ENCODE measurements at regions not wholly inside any gene's neighbourhood (a gene's known extent, or its start where the extent isn't known, plus 50 kb on each side); places are given as distances from the start of the nearest gene placed in this dataset.

DNA sequence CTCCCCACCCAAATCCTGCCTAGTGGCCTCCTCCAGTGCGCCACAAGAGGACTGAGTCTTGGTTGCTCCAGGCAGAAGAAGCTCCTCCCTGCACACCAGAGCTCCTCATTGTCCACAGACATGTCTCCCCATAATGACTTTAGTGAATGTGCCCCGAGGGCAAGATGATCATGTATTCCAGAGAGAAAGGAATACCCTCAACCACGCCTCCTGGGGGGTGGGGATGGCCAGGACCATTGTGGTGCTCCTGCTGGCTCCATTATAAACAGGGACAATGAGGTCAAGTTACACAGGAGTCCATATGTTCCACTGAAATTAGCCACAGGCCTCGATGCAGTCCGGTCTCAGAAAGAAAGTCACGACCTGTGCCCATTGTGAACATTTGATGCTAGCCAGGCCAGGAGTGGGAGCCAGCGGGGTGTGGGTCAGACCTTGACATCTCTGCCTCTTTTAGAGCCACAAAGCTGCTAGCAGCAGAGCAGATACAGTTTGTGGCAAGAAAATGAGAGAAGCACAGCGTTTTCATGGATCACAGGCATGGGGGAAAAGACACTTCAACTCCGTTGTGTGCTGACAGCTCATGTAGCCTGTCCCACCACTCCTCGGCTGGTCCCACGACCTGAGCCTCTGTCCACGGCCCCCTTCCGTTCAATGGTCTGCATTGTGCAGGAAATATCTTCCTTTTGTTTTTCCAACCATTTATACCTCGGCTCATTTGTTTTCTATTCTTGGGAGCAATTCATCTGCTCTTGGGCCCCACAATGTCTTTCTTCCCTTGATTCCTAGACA is 70.7 kb upstream of the FZD7 start:
- DNase-seq (ENCODE audit: insufficient read length, low spot score) (no peak), FAIRE-seq (no peak)
- no peak for TF ChIP-seq POLR2A (IDR thresholded peaks at IDR 0.05; ENCODE audit: low read depth, low read length)

DNA sequence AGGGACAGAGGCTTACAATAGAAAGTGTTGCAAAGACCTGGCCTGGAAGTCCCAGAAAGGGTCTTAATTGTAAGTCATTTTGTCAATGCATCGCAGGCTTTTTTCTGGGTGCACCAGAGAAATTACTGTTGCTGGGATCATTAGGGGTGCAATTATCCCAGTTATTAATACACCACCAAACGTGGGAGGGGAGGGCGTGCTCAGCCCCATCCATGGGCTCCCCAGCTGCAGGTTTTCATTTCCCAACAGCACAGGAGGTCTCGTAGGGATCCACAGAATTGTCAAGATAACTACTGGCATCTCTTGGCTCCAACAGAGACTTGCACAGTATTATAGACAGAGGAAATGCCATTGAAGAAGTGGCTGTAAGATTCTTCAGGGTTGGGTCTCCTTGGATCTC is 69.6 kb upstream of the FZD7 start:
- FAIRE-seq (no peak), DNase-seq (ENCODE audit: insufficient read length, low spot score) (no peak)
- no peak for TF ChIP-seq POLR2A (IDR thresholded peaks at IDR 0.05; ENCODE audit: low read depth, low read length)

DNA sequence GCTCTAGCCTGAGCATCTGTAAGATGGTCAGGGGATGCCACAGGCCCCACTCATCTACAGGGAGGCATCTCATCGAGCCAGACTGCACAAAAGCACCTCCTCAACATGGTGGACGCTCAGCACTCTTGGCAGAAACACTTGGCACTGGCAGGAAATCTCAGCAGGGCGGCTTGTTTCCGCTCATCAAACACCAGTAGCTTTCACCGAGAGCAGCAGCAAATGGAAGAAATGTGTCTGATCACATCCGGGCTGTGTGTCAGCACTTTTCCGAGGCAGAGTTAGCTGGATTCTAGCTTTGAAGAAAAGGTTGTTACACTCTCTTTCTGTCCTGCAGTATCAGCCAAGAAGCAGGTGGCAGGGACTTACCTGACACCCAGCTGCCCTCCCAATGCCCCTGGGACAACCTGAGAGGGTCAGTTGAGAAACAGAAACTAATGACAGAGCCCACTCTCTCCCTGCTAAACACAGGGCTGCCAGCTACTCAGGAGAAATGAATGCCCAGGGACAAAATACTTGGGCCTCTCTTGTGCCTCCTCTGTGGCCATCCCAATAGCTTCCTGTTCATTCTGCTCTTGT is 68.9 kb upstream of the FZD7 start:
- no peak for TF ChIP-seq POLR2A (IDR thresholded peaks at IDR 0.05; ENCODE audit: low read depth, low read length)
- FAIRE-seq (no peak), DNase-seq (ENCODE audit: insufficient read length, low spot score) (no peak)

DNA sequence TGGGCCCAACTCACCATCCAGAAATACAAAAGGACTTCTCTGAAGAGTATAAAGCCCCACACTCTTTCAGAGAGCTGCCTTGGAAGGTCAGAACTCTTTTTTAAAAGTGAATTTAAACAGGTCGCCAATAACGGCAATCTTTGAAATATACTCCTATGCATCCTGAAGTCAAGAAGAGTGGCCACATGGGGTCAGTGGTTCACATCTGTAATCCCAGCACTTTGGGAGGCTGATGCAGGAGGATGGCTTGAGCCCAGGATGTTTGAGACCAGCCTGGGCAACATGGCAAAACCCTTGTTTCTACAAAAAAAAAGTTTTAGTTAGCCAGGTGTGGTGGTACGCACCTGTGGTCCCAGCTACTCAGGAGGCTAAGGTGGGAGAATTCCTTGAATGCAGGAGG is 68.1 kb upstream of the FZD7 start:
- DNase-seq (ENCODE audit: insufficient read length, low spot score) = no peak
- FAIRE-seq = no peak
- no peak for TF ChIP-seq POLR2A (IDR thresholded peaks at IDR 0.05; ENCODE audit: low read depth, low read length)

DNA sequence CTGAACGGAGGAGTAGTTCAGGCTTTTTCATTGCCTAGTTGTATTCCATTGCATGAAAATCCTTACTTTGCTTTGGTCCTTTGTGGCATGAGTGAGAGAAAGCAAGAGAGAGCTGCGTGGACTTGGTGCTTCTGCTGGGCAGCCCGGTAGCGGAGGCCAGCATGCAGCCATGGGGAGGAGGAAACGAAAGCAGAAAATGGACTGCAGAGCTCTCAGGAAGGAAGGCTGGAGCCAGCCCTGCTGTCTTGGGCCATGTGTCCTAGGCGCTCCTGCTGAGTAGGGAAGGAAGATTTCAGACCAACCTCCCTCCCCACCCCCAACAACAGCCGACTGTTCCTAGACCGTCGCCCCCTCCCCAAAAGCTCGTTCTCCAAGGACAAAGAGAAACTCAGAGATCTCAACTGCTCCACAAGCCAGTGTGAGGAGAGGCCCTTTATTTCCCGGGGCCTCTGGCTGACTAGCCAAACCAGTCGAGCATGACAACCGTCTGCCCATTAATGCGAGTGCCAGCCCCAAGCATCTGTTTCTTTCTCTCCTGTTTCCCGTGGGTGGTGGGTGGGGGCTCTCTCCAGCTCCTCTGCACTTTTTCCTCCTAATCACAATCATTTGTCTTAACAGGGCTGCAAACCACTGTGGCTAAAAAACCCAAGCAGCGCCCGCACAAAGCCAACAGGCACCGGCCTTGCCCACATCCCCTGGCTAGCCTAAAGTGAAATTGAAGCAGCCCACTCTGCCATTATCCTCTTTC is 66.8 kb upstream of the FZD7 start:
- TF ChIP-seq POLR2A (IDR thresholded peaks at IDR 0.05; ENCODE audit: low read depth, low read length) = no peak
- DNase-seq (ENCODE audit: insufficient read length, low spot score) = no peak
- FAIRE-seq = no peak

DNA sequence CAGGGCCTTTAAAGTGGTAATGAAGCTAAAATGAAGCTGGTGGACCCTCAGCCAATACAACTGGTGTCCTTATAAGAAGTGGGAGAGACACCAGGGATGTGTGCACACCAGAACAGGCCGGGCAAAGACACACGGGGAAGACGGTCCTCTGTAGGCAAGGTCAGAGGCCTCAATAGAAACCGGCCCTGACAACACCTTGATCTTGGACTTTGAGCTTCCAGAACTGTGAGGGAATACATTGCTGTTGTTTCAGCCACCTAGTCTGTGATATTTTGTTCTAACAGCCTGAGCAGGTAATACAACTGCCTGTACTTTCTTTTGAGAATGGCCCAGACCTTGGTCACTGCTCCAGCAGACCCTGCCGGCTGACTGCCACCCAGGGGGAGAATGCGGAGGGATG is 65.6 kb upstream of the FZD7 start:
- FAIRE-seq (no peak), DNase-seq (ENCODE audit: insufficient read length, low spot score) (no peak)
- TF ChIP-seq POLR2A (IDR thresholded peaks at IDR 0.05; ENCODE audit: low read depth, low read length) = no peak

DNA sequence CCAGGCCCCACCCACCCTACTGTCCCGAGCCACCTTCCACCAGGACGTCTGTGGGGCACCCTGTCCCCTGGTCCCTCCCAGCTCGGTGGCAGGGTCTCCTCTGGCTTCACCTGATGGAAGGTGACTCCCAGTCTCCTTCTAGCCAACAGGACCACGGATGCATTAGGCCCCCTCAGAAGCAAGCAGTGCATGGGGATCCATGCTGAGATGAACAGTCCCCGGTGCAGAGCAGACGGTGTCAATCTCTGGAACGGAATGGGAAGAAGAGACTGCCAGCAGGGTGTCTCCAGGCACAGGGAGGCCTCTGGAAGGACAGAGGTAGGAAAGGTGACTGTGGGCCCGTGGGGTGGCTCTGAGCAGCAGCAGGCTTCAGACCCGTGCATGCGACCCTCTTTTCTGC is 65.2 kb upstream of the FZD7 start:
- no peak for TF ChIP-seq POLR2A (IDR thresholded peaks at IDR 0.05; ENCODE audit: low read depth, low read length)
- FAIRE-seq = no peak

DNA sequence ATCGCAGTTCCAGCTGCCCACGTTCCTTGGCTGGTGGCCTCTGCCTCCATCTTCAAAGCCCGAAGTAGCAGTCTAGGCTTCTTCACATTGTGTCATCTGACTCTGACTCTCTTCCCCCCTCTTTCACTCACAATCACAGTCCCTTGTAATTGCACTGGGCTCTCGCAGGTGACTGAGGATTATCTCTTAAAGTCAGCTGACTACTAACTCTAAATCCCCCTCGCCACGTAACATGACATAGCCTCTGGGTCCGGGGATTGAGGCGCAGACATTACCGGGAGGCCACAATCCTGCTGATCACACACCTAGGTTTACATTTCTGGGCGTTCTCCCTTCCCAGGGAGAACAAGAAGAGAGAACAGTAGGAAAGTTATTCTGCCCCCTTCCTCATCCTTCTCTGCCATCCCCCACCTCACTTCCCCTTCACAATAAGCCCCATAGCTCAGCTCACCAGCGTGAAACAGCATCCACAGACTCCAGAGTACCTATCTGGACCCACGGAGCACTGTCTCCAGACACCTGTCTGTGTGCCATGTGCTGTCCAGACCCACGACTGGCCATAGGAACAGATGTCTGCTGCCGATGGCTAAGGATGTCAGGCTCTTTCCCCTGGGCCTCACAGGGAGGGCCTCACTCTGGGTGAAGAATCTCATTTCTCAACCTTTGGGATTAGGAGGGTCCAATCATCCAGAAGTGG is 64.3 kb upstream of the FZD7 start:
- no peak for FAIRE-seq
- no peak for TF ChIP-seq POLR2A (IDR thresholded peaks at IDR 0.05; ENCODE audit: low read depth, low read length)
- no peak for DNase-seq (ENCODE audit: insufficient read length, low spot score)

More for the DNA sequence above, 65.2 kb upstream of the FZD7 start:
- no peak for DNase-seq (ENCODE audit: insufficient read length, low spot score)

DNA sequence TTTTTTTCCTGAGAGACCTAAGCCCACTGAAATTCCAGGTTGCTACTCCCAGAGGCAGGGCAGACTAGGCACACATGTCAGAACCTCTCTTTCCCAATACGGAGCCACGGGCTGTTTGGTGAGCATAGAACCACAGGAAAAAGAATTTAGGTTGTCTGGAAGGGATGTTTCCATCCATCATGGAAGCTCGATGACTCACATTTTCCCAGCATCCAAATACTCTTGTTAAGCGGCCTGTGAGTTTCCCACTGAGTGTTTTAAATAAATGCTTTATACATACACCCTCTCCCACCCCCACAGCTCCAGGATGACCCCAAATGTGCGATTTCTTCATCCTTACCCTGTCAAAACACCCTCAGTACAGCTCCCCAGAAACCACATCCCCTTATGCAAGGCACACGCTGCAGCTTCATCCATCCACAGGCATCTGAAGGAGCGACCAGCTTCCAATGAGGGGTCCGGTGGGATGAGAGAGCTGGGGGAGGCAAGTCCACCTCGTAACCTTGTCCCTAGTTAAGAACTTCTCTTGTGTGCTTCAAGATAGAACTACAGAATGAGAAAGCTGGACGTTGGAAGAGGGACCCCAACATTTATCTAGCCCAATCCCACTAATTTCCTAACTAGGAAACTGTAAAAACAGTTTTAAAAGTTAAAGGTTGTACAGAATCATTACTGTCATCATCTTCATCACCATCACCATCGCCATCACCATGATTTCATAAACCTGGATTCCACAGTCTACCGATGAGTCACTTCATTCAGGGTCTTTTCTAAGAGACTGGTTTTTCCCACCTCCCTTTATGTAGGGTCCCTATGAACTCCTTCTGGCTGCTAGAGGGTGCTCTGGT is 63.5 kb upstream of the FZD7 start:
- FAIRE-seq = no peak
- TF ChIP-seq POLR2A (IDR thresholded peaks at IDR 0.05; ENCODE audit: low read depth, low read length) = no peak
- no peak for DNase-seq (ENCODE audit: insufficient read length, low spot score)

DNA sequence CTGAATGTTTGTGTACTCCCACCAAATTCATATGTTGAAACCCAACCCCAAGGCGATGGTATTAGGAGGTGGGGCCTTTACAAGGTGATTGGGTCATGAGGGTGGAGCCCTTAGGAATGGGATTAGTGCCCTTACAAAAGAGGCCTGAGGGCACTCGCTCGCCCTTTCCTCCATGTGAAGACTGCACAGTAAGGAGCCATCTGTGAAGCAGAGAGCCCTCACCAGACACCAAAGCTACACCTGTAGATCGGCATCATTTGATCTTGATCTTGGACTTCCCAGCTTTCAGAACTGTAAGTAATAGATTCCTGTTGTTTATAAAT is 62.9 kb upstream of the FZD7 start:
- DNase-seq (ENCODE audit: insufficient read length, low spot score) (no peak), FAIRE-seq (no peak)
- TF ChIP-seq POLR2A (IDR thresholded peaks at IDR 0.05; ENCODE audit: low read depth, low read length) = no peak

DNA sequence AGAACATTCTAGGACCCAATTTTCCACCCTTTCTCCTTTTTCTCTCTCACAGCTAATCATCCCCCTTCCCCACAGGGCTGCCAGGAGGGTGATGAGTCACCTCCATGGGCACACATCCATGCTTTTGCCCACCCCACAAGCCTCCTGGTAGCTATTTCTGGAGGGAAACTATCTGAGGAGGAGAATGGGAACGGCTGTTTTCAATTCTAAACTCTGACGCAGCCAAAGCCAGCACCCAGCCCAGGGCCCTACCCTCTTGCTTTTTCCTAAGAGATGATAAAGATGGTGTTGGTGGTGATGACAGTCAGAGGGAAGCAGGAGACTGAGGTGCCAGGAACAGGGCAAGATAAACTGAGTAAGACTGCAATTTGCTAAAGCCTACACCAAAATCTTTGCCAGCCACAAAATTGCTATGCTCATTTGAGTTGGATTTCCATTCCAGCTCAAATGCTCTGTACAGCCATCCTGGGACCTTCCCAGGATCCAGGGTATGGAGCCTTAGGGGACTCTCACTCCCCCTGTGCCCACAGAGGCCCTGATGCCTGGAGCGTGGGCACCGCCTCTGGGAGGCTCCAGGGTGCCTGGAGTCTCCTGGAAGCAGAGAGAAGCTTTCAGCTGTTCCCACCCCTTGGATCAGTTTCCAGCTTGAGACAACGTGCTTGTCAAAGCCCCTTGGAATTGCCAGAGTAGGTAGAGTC is 62.0 kb upstream of the FZD7 start:
- TF ChIP-seq POLR2A (IDR thresholded peaks at IDR 0.05; ENCODE audit: low read depth, low read length) = no peak
- FAIRE-seq = no peak
- DNase-seq (ENCODE audit: insufficient read length, low spot score) = peak; percentile 21

DNA sequence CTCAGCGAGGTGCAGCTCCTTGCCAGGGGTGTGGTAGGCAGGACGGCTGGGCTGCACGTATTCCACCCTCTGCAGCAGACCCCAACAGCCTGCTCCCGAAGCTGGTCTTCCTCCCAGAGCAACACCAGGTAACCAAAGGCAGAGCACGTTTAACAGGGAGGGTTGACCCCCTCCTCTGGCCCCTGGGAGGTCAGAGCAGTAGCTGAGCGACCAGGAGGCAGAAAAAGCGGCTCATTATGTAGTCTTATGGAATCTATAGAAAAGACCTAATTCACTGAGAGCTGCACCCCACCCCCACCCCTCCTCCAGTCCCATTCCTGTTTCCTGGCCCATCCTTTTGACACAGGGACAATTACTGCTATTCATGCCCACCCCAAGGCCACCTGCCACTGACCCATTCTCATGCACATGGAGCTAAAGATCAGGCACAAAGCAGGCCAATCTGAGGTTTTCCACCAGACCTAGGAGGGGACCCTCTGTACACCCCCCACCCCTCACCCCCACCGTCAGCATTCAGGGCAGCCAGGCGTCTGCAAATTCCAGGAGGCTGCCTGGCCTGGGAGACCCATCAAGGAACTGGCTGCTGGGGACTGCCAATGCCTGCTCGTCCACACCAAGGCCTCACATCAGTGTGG is 60.9 kb upstream of the FZD7 start:
- FAIRE-seq = no peak
- no peak for TF ChIP-seq POLR2A (IDR thresholded peaks at IDR 0.05; ENCODE audit: low read depth, low read length)

More for the DNA sequence above, 60.9 kb upstream of the FZD7 start:
- no peak for DNase-seq (ENCODE audit: insufficient read length, low spot score)

Data from H54 (cell line).